HG03571 (cell line): ENCODE measurements at regions not wholly inside any gene's neighbourhood (a gene's known extent, or its start where the extent isn't known, plus 50 kb on each side); places are given as distances from the start of the nearest gene placed in this dataset.
"Not testable (repeated sequence)": the region's sequence is repeated elsewhere in the genome, so short reads cannot be mapped to it uniquely, and the experiment has no call there.

Experiments
- ATAC-seq: cut with Tn5 transposase; IDR thresholded peaks from one replicate; pipeline ENCODE4 v1.9.1; 2021; ENCODE audit not compliant: unreplicated experiment

DNA sequence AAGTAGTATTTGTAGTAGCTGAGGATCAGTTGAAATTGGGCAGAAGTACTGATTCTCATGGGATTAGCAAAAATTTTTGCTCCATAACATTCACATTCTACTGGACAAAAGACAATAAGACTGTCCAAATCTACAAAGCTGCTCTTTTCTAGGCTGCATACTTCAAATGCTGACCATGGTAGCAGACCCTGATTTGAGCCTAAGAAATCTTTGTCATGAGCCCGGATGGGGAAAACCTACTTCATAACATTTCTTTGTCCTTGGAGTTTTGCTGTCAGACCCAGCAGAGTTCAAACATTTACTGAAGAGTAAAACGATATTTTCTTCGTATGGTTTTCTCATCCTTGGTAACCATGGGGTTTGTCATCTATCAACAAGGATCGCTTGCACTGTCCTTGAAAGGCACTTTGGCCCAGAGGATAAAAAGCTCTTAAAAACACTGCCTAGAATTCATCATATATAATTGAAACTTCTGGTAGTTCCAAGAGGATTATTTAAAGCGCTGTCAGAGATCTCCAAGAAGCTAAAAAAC, 216.9 kb downstream of the CAVIN4 start:
- no peak for ATAC-seq

DNA sequence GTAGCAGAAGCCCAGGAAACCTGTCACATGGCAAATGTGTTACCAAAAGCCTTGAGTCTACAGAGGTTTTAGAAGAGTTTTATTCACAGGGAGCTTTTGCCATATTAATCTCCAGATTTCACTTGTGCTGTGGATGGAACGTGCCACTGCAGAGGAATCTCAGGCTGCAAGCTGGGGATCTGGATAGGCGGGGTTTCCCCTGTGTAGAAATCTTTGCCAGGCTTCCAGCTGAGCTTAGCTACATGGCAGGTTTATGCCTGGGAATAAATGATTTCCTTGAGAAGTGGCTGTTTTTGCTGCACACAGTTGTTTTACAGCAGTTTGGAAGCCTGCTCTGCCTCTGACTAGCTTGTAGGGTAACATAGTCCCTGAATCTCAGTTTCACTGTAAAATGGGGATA, 224.6 kb upstream of the PLPPR1 start:
- no peak for ATAC-seq

DNA sequence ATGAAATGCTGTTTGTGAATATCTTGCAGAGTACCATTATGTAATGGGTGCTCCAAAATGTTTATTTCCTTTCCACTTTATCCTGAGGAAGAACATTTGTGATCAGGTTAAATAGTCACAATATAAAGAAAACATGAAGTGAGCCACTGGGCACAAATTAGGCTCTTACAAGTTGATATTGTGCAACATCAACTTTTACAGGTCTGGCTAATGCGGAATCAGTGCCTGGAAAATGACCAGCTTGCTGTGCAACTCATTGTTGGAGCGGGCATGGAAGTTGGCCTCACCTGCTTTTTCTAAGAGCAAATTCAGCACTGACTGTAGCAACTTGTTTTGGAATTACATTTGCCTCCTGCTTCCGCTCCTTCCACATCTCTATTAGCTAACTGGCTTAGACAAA, 216.9 kb upstream of the PLPPR1 start:
- no peak for ATAC-seq

DNA sequence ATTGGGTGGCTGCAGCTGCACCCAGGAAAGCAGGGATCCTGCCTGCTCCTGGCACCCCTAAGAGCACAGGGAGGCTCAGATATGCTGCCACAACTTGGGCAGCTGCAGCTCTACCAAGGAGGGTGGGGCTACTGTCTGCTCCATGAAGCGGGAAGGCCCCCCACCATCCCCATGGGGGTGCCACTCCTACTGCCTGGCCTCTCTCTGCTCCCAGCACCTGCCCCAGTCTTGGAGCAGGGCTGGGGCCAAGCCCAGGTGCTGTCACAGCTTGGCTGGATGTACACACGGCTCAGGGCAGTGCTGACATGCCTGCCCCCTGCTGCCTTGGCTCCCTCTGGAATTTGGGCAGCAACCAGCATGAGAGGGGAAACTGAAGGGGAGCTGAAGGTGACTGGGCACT, 214.7 kb upstream of the PLPPR1 start:
- no peak for ATAC-seq

DNA sequence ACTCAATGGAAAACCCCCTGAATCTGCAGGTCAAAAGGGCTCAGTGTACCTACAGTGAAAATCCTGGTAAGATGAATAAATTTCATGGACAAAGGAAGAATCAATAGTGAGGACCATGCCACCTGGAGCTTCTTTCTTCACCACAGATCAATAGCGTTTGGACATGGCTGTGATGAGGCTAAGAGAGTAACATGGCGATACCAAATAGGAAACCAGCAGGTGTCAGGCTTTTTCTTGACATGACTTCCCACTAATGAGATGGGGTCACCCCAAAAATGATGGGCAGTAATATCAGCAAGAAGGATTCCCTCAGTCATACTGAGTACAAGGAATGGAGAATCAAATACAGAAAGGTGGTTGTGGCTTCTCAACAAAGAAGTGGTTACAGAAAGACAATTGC, 208.5 kb upstream of the PLPPR1 start:
- ATAC-seq, result no peak

DNA sequence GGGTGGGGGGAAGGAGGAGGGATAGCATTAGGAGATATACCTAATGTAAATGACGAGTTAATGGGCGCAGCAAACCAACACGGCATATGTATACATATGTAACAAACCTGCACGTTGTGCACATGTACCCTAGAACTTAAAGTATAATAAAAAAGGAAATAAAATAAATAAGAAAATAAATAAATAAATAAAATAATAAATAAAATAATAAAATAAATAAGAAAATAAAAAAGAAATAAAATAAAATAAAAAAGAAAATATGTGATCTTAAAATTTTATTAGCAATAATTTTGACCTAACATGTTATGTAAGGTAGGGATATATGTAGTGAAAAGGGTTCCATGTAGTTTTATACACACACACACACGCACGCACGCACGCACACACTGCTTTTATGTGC, 195.5 kb upstream of the PLPPR1 start:
- not testable (repeated sequence) for ATAC-seq

DNA sequence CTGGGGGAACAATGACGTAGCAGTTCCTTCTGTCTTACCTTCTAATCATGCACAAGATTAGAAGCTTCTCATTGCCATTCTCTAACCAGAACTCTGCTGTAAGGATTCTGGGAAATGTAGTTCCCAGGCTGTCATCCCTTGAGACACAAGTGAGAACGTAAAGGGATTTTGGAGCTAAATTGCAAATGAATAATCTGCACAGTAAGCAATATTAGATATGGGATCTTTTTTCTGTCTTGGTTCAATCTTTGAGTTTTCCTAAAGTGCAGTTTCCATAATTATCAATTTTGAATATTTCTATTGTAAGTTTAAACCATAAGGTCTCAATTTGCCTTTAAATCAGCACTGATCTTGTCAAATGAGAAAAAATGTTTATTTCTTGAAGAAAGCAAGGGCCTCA, 189.7 kb upstream of the PLPPR1 start:
- ATAC-seq, result no peak

DNA sequence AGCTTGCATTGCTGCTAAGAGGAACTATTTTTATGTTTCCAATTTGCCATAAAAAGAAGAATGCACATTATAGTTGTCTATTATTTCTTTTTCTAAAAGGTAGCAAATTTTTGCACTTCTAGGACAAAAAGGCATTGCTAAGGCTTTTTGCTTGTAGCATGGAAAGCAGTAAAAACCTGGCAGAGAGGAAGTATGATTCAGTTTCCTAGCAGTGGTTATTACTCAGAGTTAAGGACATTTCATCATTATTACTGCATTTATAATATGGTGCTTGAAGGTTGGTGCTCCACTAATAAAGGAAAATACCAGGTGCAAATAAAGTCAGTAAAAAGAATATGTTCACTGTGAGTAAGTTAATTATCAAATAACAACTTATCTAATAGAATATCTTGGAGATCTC, 179.8 kb upstream of the PLPPR1 start:
- ATAC-seq, result no peak

DNA sequence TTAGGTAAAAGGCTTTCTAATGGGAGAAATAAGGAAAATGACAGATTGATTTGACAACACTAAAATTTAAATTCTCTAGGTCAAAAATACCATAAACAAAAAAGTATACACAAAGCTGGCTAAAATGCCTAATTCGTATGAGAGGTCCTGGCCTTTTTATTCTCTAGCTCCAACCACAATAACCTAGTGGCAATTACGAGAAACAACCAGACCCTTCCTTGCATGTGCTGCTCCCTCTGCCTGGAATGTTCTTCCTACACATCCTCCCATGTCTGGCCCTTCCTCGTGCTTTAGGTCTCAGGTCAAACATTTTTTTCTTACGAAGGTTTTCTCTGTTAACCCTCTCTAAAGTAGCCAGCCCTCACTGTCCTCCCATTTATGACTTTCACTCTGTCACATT, 176.4 kb upstream of the PLPPR1 start:
- ATAC-seq, result no peak

DNA sequence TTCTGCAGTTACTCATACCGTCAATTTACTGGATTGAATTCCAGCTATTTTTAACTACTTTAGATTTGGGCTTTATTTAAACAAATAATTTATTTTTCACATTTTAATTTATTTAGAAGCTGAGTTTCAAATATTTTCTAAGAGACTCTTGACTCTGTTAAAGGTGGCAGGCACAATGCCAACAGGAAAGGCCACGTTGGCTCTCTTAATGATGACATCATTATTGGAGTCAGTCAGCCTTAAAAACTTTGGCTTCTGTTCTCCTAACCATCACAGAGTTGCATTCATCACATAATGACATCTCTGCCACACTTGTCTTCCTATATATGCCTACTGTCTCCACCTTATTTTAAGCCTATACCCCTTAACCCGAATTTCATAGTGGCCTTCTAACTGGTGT, 172.3 kb upstream of the PLPPR1 start:
- ATAC-seq, result no peak

DNA sequence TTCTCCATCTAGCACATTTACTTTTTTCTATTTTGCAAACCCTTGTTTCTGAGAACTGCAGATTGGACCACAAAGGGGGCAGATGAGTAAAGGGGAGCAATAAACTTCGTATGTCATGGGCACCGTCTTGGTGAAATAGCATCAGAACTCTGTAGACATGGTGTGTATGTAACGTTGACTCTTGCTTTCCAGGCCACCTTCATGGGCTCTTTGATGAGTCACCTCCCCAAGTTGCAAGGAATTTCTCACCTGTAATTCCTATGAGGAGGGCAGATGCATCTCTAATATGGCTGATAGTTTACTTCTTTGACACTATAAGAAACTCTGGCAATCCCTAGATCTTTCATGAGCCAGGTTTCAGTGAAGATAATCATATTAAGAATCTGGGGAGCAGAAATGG, 163.4 kb upstream of the PLPPR1 start:
- ATAC-seq, result no peak

DNA sequence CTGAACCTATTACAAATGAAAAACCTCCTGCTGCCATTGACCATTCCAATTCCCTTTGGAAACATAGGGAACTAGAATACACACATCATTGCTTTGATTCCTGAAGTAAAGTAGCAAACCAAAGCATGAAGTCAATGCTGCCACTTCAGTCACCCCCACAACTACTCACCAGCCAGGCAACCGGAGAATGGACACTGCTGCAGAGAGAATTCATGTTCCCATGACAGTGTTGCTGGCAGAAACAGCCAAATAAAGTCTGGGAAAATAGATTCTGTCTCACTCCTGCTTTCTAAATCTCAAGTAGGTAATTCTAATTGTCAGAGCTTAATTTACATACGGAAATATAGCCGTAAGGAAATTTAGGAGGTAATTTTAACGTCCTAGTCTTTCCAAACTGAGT, 162.9 kb upstream of the PLPPR1 start:
- no peak for ATAC-seq

DNA sequence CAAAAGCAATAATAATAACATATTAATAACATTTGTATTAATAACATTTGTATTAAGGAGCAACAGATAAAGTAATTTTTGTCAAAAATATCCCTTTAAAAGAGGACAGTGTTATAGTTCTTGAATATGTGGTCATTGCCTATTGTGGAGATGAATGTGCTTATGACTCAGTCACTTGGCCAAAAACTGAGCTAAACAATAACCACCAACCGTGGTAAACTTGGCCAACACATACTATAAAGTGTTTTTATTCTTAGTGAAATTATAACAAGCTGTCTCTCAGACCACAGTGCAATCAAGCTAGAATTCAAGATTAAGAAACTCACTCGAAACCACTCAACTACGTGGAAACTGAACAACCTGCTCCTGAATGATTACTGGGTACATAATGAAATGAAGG, 159.2 kb upstream of the PLPPR1 start:
- ATAC-seq, result no peak

DNA sequence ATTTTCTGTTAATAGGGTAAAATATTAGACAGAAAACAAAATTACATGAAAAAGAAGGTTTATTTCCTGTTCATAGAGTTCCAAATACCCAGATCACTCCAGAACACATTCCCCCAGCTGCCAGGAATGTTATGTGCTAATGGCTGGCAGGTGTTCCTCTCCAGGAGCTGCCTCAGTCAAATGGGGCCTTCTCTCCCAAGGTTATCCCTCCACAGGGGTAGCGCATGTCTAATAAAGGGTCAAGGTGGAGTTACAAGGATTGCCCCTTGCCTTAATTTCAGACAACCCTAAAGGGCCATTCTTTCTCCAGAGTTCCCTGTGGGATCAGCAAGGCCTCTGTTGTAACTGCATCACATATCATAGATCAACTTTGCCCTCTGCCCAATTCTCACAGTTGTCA, 148.6 kb upstream of the PLPPR1 start:
- ATAC-seq, result no peak

DNA sequence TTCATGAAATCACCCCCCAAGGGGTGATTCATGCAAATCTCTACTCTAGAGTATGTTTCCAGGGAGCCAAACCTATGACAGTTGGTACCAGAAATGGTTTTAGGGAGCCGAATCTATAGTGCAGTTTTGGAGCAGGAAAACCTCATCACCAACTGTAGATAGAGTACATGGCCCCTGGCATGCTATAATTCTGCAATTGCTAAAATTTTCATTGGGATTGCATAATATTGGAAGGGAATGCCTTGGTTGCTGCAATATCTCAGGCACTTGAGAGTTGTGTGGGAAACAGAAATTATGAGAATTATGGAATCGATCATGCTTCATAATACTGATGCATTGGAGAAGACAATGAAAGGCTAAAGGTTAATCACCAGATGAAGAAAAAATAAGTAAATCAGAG, 148.2 kb upstream of the PLPPR1 start:
- no peak for ATAC-seq

DNA sequence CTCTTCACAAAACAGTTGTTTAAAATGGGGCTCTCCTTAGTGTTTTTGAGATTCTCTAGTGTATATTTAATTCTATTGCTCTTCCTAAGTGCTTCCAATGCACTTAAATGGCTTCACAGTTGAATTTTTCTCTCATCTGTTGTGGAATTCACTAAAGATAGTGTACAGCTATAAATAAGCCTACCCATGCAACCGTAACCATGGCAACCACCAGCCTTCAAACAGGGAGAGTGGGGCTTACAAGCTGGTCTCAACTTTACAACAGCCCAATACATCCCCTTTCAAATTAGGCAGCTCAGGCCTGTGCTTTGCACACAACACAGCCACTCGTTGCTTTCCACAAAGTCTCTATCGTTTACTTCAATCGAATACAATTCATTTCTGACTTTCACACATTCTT, 144.0 kb upstream of the PLPPR1 start:
- ATAC-seq, result no peak

DNA sequence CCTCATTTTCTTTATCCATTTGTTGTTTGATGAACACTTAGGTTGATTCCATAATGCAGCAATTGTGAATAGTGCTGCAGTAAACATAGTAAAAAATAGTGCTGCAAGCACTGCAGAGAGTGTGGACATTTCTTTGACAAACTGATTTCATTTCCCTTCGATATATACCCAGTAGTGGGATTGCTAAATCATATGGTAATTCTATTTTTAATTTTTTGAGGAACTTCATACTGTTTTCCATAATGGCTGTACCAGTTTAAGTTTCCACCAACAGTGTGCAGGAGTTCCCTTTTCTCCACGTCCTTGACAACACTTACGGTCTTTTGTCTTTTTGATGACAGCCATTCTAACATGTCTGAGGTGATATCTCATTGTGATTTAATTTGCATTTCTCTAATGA, 138.2 kb upstream of the PLPPR1 start:
- ATAC-seq, result no peak

DNA sequence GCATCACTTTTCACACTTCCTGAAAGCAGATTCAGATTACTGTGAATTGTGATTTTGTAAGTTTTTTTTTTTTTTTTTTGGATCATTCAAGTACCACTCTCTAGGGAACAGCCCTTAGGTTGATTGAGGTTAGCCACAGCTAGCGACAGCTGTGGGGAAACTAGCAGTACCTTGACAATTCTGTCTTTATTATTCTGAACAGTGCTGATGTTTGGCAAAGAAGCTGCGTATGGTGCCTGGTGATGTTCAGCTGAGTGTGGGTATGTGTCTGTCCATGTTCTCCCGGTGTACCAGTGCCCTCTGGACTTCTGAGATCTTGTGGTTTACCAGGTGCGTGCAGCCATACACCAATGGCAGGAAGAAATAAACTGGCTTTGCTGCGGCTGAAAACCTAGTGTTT, 117.3 kb upstream of the PLPPR1 start:
- no peak for ATAC-seq

DNA sequence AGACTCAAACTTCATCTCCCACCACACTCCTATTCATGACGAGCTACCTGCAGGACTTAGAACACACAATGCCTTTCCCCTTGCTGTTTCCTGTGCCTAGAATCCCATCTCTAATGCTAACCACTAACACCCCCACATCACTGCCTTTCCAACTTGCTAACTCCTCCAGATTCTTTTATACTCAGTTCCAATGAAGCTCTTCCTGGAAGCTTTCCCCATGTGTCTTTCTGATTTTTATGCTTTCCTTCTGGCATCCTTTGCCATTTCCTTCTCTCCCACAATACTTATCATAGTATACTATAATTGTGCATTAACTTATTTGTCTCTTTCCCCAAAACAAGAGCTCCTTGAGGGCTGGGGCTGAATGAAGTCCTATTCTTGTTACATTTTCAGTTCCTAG, 115.3 kb upstream of the PLPPR1 start:
- ATAC-seq, result no peak

DNA sequence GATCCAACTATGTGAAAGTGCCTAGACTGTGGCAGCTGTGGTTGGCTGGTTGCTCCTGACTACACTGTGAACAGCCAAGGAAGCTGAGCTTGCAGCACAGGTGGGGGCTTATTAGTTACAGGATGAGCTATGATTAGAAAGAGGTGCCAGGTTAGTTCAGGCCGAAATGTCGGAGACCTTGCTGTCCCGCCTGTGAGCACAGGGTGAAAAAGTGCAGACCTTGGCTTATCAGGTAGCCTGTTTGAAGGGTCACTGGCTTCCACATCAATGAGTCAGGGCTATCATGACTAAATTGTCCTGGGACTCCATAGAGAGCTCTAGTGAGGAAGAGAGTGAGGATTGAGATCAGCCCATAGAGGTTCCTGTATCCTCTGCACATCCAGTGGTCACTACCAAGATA, 114.3 kb upstream of the PLPPR1 start:
- no peak for ATAC-seq

DNA sequence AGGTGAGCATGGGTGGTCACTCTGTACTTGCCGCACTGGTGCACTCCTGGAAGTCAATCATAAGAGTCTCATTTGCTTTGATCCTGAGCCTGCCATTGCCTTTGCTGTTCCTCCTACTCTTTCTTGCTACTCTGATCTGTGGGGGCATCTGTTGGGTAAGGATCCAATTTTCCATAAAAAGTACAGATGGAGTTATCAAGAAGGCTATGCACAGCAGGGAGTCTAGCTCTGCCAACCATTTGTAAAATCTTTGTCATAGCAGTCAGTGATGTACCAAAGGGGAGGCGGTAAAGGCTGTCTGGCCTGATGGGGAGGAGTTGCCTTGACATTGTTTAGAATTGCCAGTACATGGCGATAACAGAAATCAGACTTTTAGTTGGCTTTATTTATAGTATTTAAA, 109.0 kb upstream of the PLPPR1 start:
- ATAC-seq, result no peak

DNA sequence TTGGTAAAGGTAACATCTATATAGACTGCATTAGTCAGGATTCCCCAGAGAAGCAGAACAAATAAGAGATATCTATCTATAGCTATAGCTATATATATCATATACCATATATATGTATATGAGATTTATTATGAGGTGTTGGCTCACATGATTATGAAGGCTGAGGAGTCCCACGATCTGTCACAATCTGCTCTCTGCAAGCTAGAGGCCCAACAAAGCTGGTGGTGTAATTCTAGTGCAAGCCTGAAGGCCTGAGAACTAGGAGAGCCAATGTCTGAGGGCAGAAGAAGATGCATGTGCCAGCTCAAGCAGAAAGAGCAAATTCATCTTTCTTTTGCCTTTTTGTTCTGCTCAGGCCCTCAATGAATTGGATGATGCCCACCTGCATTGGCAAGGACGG, 102.2 kb upstream of the PLPPR1 start:
- ATAC-seq, result no peak

DNA sequence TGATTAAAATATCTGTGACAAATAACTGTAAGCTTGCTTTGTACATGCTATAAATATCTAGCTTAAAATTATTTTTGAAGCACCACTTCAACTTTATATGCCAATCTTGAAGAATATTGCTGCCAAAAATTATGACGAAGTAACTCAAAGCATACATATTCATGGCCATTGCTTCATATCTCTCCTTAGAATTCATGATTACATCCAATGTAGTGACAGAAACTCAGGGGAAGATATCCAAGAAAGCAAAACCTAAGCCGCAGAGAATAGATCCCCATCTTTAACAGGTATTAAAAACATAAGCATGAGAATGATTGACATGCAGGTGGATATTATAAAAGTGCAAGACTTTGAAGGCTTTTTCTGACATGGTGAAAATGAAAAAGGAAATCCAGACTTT, 100.8 kb upstream of the PLPPR1 start:
- ATAC-seq, result no peak

DNA sequence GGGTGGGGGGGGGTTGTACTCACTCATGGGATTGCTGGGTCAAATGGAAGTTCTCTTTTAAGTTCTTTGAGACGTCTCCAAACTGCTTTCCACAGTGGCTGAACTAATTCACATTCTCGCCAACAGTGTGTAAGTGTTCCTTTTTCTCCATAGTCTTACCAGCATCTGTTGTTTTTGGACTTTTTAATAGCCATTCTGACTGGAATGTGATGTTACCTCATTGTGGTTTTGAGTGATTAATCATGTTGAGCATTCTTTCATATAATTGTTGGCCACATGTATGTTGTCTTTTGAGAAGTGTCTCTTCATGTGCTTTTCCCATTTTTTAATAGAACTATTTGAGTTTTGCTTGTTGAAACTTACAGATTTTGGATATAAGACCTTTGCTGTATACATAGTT, 94.9 kb upstream of the PLPPR1 start:
- no peak for ATAC-seq
